OCI-LY1 (cell line): ENCODE measurements at regions not wholly inside any gene's neighbourhood (a gene's known extent, or its start where the extent isn't known, plus 50 kb on each side); places are given as distances from the start of the nearest gene placed in this dataset.

ENCODE experiments used
- H2AFZ ChIP-seq: fragments of 200-600 bp; sonication (generic), shearing (Covaris generic); 2 replicates; pipeline ENCODE4 v1.6.0; 2014; ENCODE audit warnings: antibody characterized with exemption, mild to moderate bottlenecking, low read length
- H3F3A ChIP-seq: fragments of 200-600 bp; sonication (generic), shearing (Covaris generic); 2 replicates; pipeline ENCODE4 v1.6.0; 2014; ENCODE audit warnings: mild to moderate bottlenecking, antibody characterized with exemption, low read length, moderate library complexity; ENCODE audit not compliant: insufficient read depth
- H3K27ac ChIP-seq: fragments of 200-600 bp; sonication (generic); 2 replicates; pipeline ENCODE4 v1.5.1; 2014; ENCODE audit warnings: low read length, mixed run types, mild to moderate bottlenecking, low read depth; ENCODE audit not compliant: poor library complexity, severe bottlenecking
- H3K27me3 ChIP-seq: fragments of 200-600 bp; sonication (generic); 2 replicates; pipeline ENCODE4 v1.6.0; 2014; ENCODE audit warnings: antibody characterized with exemption, mild to moderate bottlenecking, low read length, moderate library complexity; ENCODE audit not compliant: insufficient read depth
- H3K36me3 ChIP-seq: fragments of 200-600 bp; sonication (generic); 2 replicates; pipeline ENCODE4 v1.6.1; 2014; ENCODE audit warnings: mild to moderate bottlenecking, antibody characterized with exemption, low read length, moderate library complexity, mixed read lengths; ENCODE audit not compliant: insufficient read depth
- H3K4me1 ChIP-seq: fragments of 200-600 bp; sonication (generic); 2 replicates; pipeline ENCODE4 v1.5.1; 2014; ENCODE audit warnings: mild to moderate bottlenecking, low read length, moderate library complexity; ENCODE audit not compliant: insufficient read depth, severe bottlenecking
- H3K4me2 ChIP-seq: fragments of 200-600 bp; sonication (generic), shearing (Covaris generic); 2 replicates; pipeline ENCODE4 v1.6.1; 2014; ENCODE audit warnings: low read length
- H3K4me3 ChIP-seq: fragments of 200-600 bp; sonication (generic); 2 replicates; pipeline ENCODE4 v1.5.1; 2014; ENCODE audit warnings: low read length, low read depth, mild to moderate bottlenecking, mixed read lengths; ENCODE audit not compliant: poor library complexity, severe bottlenecking
- H3K79me2 ChIP-seq: fragments of 200-600 bp; shearing (Covaris generic); 2 replicates; pipeline ENCODE4 v1.6.1; 2016; ENCODE audit warnings: mixed run types, low read length, mixed read lengths; ENCODE audit not compliant: insufficient read depth
- H3K9ac ChIP-seq: fragments of 200-600 bp; sonication (generic), shearing (Covaris generic); 2 replicates; pipeline ENCODE4 v1.6.1; 2014; ENCODE audit warnings: mild to moderate bottlenecking, low read length, mixed read lengths
- H3K9me2 ChIP-seq: fragments of 200-600 bp; sonication (generic), shearing (Covaris generic); 2 replicates; pipeline ENCODE4 v1.6.1; 2014; ENCODE audit warnings: low read depth, mild to moderate bottlenecking, low read length, mixed read lengths
- H3K9me3 ChIP-seq: fragments of 200-600 bp; shearing (Covaris generic); 2 replicates; pipeline ENCODE4 v1.6.1; 2014; ENCODE audit warnings: low read length, mixed read lengths
- H4K20me1 ChIP-seq: fragments of 200-600 bp; sonication (generic), shearing (Covaris generic); 2 replicates; pipeline ENCODE4 v1.6.0; 2016; ENCODE audit warnings: mild to moderate bottlenecking, low read length; ENCODE audit not compliant: insufficient read depth
- CTCF ChIP-seq: fragments of 200-600 bp; sonication (generic), shearing (Covaris generic); IDR thresholded peaks from 2 replicates; pipeline ENCODE4 v1.5.1; 2017; ENCODE audit warnings: mild to moderate bottlenecking, antibody characterized with exemption, low read length, moderate library complexity, mixed read lengths
- EZH2 ChIP-seq: fragments of 200-600 bp; sonication (generic), shearing (Covaris generic); IDR thresholded peaks from 2 replicates; pipeline ENCODE4 v1.8.0; 2017; ENCODE audit warnings: borderline replicate concordance, mixed run types, mild to moderate bottlenecking, antibody characterized with exemption, low read length, moderate library complexity, mixed read lengths

GRCh38 chr11:112751772-112752171, 209.4 kb upstream of the NCAM1 start:
- Histone ChIP-seq H2AFZ (no peak overlapping the region), H3K79me2 (no peaks in the 10 kb centered on the region), H3K9me3 (no peaks in the 10 kb centered on the region), H3K27me3 (0 out of 2 replicates have a peak, but pooled peaks cover 7% of the 10 kb centered on the region), H3F3A (no peaks in the 10 kb centered on the region), H4K20me1 (no peaks in the 10 kb centered on the region), H3K4me3 (no peak overlapping the region), H3K27ac (no peak overlapping the region), H3K4me2 (no peak overlapping the region), H3K4me1 (no peaks in the 10 kb centered on the region), H3K36me3 (no peaks in the 10 kb centered on the region), H3K9me2 (no peaks in the 10 kb centered on the region), H3K9ac (no peak overlapping the region)
- TF ChIP-seq CTCF (no peak), EZH2 (no peak)

- H3K4me1 ChIP-seq, result no peaks in the 10 kb centered on the region
- no peaks in the 10 kb centered on the region for H3K9me3 ChIP-seq
- H3K27ac ChIP-seq, result no peak overlapping the region
- H3K9me2 ChIP-seq, result no peaks in the 10 kb centered on the region
- no peaks in the 10 kb centered on the region for H3F3A ChIP-seq
- H2AFZ ChIP-seq, result no peak overlapping the region
- no peaks in the 10 kb centered on the region for H3K79me2 ChIP-seq
- no peak overlapping the region for H3K9ac ChIP-seq
- H3K27me3 ChIP-seq, result 0 out of 2 replicates have a peak, but pooled peaks cover 7% of the 10 kb centered on the region
- no peaks in the 10 kb centered on the region for H3K36me3 ChIP-seq
- H3K4me2 ChIP-seq, result no peak overlapping the region
- H3K4me3 ChIP-seq, result no peak overlapping the region
- H4K20me1 ChIP-seq, result no peaks in the 10 kb centered on the region
- TF ChIP-seq CTCF, result no peak
- TF ChIP-seq EZH2, result no peak
Observed at GRCh38 chr11:112752563-112752962, 208.7 kb upstream of the NCAM1 start.

GRCh38 chr11:112753706-112754105, 207.5 kb upstream of the NCAM1 start:
- H3K9me2 ChIP-seq, result no peaks in the 10 kb centered on the region
- no peaks in the 10 kb centered on the region for H4K20me1 ChIP-seq
- no peak overlapping the region for H3K27ac ChIP-seq
- no peak overlapping the region for H2AFZ ChIP-seq
- no peak overlapping the region for H3K4me2 ChIP-seq
- no peaks in the 10 kb centered on the region for H3K79me2 ChIP-seq
- 0 out of 2 replicates have a peak, but pooled peaks cover 7% of the 10 kb centered on the region for H3K27me3 ChIP-seq
- no peak overlapping the region for H3K9ac ChIP-seq
- no peaks in the 10 kb centered on the region for H3K36me3 ChIP-seq
- no peaks in the 10 kb centered on the region for H3K4me1 ChIP-seq
- TF ChIP-seq EZH2 (no peak), CTCF (no peak)
- H3K9me3 ChIP-seq, result no peaks in the 10 kb centered on the region
- H3K4me3 ChIP-seq, result no peak overlapping the region
- no peaks in the 10 kb centered on the region for H3F3A ChIP-seq
